Keratinocyte (primary cell): ENCODE measurements at regions not wholly inside any gene's neighbourhood (a gene's known extent, or its start where the extent isn't known, plus 50 kb on each side); places are given as distances from the start of the nearest gene placed in this dataset.

ENCODE experiments used
- DNase-seq: peaks from one replicate; pipeline ENCODE4 v3.0.0-alpha.2; 2011; ENCODE audit warnings: low read depth, missing footprints, low spot score
- FAIRE-seq: peaks from 2 replicates; lab custom pipeline; 2011; peaks lifted over from hg19 to GRCh38; lab: Jason Lieb, UNC
- H2AFZ ChIP-seq: 2 replicates; pipeline ENCODE4 v1.6.0; 2012; ENCODE audit warnings: low read length, control low read depth, inconsistent platforms; ENCODE audit not compliant: control insufficient read depth
- H3K27ac ChIP-seq: 2 replicates; pipeline ENCODE4 v1.5.1; 2011; ENCODE audit warnings: low read length; ENCODE audit not compliant: control insufficient read depth, insufficient read depth
- H3K27me3 ChIP-seq: 3 replicates; pipeline ENCODE4 v1.6.0; 2011; ENCODE audit warnings: low read length; ENCODE audit not compliant: control insufficient read depth, insufficient read depth; ENCODE audit errors: extremely low read depth
- H3K36me3 ChIP-seq, 2 experiments: 2 replicates in 1 of 2; 3 replicates in 1 of 2; pipeline ENCODE4 v1.5.1; 2011; ENCODE audit warnings: low read length in 2 of 2, mild to moderate bottlenecking in 1 of 2; ENCODE audit not compliant: control insufficient read depth in 2 of 2, insufficient read depth in 2 of 2; ENCODE audit errors: extremely low read depth in 1 of 2
- H3K4me1 ChIP-seq: 3 replicates; pipeline ENCODE4 v1.5.1; 2011; ENCODE audit warnings: low read length; ENCODE audit not compliant: control insufficient read depth, insufficient read depth; ENCODE audit errors: extremely low read depth
- H3K4me2 ChIP-seq: 3 replicates; pipeline ENCODE4 v1.6.0; 2011; ENCODE audit warnings: low read depth, low read length; ENCODE audit not compliant: control insufficient read depth, insufficient read depth; ENCODE audit errors: extremely low read depth
- H3K4me3 ChIP-seq, 3 experiments: fragments of 200-600 bp in 1 of 3; sonication (generic) in 1 of 3; 2 replicates in 2 of 3; 3 replicates in 1 of 3; pipeline ENCODE4 v1.5.1; 2011 to 2016; ENCODE audit warnings: low read length in 3 of 3, mild to moderate bottlenecking in 3 of 3, control low read depth in 2 of 3, inconsistent platforms in 1 of 3, low read depth in 1 of 3, mixed read lengths in 1 of 3, mixed run types in 1 of 3, moderate library complexity in 1 of 3; ENCODE audit not compliant: control insufficient read depth in 2 of 3, insufficient read depth in 2 of 3; ENCODE audit errors: extremely low read depth in 1 of 3
- H3K79me2 ChIP-seq: 2 replicates; pipeline ENCODE4 v1.6.0; 2012; ENCODE audit warnings: low read length; ENCODE audit not compliant: control insufficient read depth, insufficient read depth
- H3K9ac ChIP-seq: 3 replicates; pipeline ENCODE4 v1.6.0; 2011; ENCODE audit warnings: low read length; ENCODE audit not compliant: control insufficient read depth, insufficient read depth; ENCODE audit errors: extremely low read depth
- H3K9me1 ChIP-seq: 3 replicates; pipeline ENCODE4 v1.6.0; 2011; ENCODE audit warnings: low read length; ENCODE audit not compliant: control insufficient read depth, insufficient read depth; ENCODE audit errors: extremely low read depth
- H3K9me3 ChIP-seq: 2 replicates; pipeline ENCODE4 v1.5.1; 2012; ENCODE audit warnings: low read depth, low read length; ENCODE audit not compliant: control insufficient read depth
- H4K20me1 ChIP-seq: 3 replicates; pipeline ENCODE4 v1.6.0; 2011; ENCODE audit warnings: low read length; ENCODE audit not compliant: control insufficient read depth, insufficient read depth; ENCODE audit errors: extremely low read depth
- EZH2 ChIP-seq: IDR thresholded peaks from one replicate; pipeline ENCODE4 v1.6.1; 2012; ENCODE audit warnings: inconsistent platforms, mild to moderate bottlenecking, low read length, moderate library complexity
- dilution Hi-C: fragments of 300-500 bp; cut with MboI; formaldehyde crosslinking; loops from one replicate; pipeline ENCODE4 v1.7.0; 2020; ENCODE audit warnings: low sequenced_read_pairs; ENCODE audit not compliant: extremely low pct_ligation_motif_present
- TF ChIP-seq, protein P1 (sequence below), 3 experiments: IDR thresholded peaks in 1 of 3; conservative IDR thresholded peaks in 1 of 3; optimal IDR thresholded peaks in 1 of 3; 2 replicates in 2 of 3; 3 replicates in 1 of 3; pipeline versions ENCODE3 to v1.5.1; 2011; ENCODE audit warnings: low read length in 3 of 3, mild to moderate bottlenecking in 3 of 3, moderate library complexity in 2 of 3, control low read depth in 1 of 3, inconsistent platforms in 1 of 3; ENCODE audit not compliant: insufficient read depth in 2 of 3; ENCODE audit errors: extremely low read depth in 1 of 3

GRCh38 chr2:180177534-180177933, 170.4 kb upstream of the CWC22 start:
- H3K36me3 ChIP-seq, result no peaks in the 10 kb centered on the region
- H2AFZ ChIP-seq, result no peak overlapping the region
- no peaks in the 10 kb centered on the region for H4K20me1 ChIP-seq
- H3K79me2 ChIP-seq, result no peaks in the 10 kb centered on the region
- no peaks in the 10 kb centered on the region for H3K9me1 ChIP-seq
- no peak overlapping the region for H3K9ac ChIP-seq
- H3K4me2 ChIP-seq, result no peak overlapping the region
- no peak overlapping the region for H3K27ac ChIP-seq
- dilution Hi-C loops, result no loop called here
- no peak overlapping the region for H3K4me3 ChIP-seq
- DNase-seq (no peak), FAIRE-seq (no peak)
- no peaks in the 10 kb centered on the region for H3K4me1 ChIP-seq
- H3K9me3 ChIP-seq, result no peaks in the 10 kb centered on the region
- TF ChIP-seq, protein P1, sequence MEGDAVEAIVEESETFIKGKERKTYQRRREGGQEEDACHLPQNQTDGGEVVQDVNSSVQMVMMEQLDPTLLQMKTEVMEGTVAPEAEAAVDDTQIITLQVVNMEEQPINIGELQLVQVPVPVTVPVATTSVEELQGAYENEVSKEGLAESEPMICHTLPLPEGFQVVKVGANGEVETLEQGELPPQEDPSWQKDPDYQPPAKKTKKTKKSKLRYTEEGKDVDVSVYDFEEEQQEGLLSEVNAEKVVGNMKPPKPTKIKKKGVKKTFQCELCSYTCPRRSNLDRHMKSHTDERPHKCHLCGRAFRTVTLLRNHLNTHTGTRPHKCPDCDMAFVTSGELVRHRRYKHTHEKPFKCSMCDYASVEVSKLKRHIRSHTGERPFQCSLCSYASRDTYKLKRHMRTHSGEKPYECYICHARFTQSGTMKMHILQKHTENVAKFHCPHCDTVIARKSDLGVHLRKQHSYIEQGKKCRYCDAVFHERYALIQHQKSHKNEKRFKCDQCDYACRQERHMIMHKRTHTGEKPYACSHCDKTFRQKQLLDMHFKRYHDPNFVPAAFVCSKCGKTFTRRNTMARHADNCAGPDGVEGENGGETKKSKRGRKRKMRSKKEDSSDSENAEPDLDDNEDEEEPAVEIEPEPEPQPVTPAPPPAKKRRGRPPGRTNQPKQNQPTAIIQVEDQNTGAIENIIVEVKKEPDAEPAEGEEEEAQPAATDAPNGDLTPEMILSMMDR (optimal IDR thresholded peaks at IDR 0.05 in 1 of 3, IDR thresholded peaks at IDR 0.05 in 1 of 3, conservative IDR thresholded peaks at IDR 0.05 in 1 of 3; ENCODE audit: extremely low read depth in 1 of 3, insufficient read depth in 2 of 3, low read length in 3 of 3), result no peak
- TF ChIP-seq EZH2, result no peak
- no peaks in the 10 kb centered on the region for H3K27me3 ChIP-seq

DNA sequence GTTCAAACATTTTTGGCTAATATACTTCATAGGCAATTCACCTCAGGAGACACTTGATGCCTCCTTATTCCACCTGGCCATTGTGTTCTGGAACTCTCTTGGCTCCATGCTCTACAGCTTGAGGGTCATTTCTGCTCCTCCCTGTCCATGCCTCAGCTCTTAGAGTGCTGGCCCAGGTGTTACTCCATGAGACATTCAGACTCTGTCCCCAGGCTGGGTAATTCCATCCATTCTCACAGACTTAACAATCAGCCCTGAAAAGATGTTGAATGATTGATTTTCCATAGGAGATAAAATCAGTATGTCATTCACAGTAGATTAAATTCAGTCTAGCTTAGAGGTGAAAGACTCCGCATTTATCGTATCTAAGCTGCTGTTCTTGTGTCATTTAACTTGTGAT, 168.6 kb upstream of the CWC22 start:
- H3K36me3 ChIP-seq, result no peaks in the 10 kb centered on the region
- no peaks in the 10 kb centered on the region for H3K4me1 ChIP-seq
- H3K9me1 ChIP-seq, result no peaks in the 10 kb centered on the region
- dilution Hi-C loops, result no loop called here
- no peak overlapping the region for H3K27ac ChIP-seq
- no peaks in the 10 kb centered on the region for H3K79me2 ChIP-seq
- H2AFZ ChIP-seq, result no peak overlapping the region
- H3K9ac ChIP-seq, result no peak overlapping the region
- H3K27me3 ChIP-seq, result no peaks in the 10 kb centered on the region
- no peak overlapping the region for H3K4me3 ChIP-seq
- H3K4me2 ChIP-seq, result no peak overlapping the region
- no peak for DNase-seq
- H3K9me3 ChIP-seq, result no peaks in the 10 kb centered on the region
- no peak for FAIRE-seq
- TF ChIP-seq EZH2, result no peak
- TF ChIP-seq, protein P1 (optimal IDR thresholded peaks at IDR 0.05 in 1 of 3, IDR thresholded peaks at IDR 0.05 in 1 of 3, conservative IDR thresholded peaks at IDR 0.05 in 1 of 3; ENCODE audit: extremely low read depth in 1 of 3, insufficient read depth in 2 of 3, low read length in 3 of 3), result no peak
- H4K20me1 ChIP-seq, result no peaks in the 10 kb centered on the region
